ENCODE measurements at regions not wholly inside any gene's neighbourhood (a gene's known extent, or its start where the extent isn't known, plus 50 kb on each side); places are given as distances from the start of the nearest gene placed in this dataset.

GRCh38 chr4:182145334-182145905 lies 97.8 kb upstream of the TENM3 start:
- DNase-seq: peak; percentile 25 to 89 (median 76)

GRCh38 chr4:182147391-182147790 lies 95.8 kb upstream of the TENM3 start:
- peak in 2 of 3 experiments; percentile 16 to 70 for DNase-seq

GRCh38 chr4:182150645-182151044 lies 92.6 kb upstream of the TENM3 start:
- peak in 1 of 3 experiments; percentile 14 for DNase-seq

- no peak for DNase-seq
Observed at GRCh38 chr4:182155806-182156205, 87.4 kb upstream of the TENM3 start.

GRCh38 chr4:182163180-182163579 lies 80.0 kb upstream of the TENM3 start:
- no peak for DNase-seq

GRCh38 chr4:182169572-182169971 lies 73.6 kb upstream of the TENM3 start:
- no peak for DNase-seq

GRCh38 chr4:182169987-182170386 lies 73.2 kb upstream of the TENM3 start:
- DNase-seq: no peak

- peak in 1 of 3 experiments; percentile 24 for DNase-seq
Observed at GRCh38 chr4:182170417-182170935, 72.7 kb upstream of the TENM3 start.

- peak; percentile 34 to 82 (median 74) for DNase-seq
Observed at GRCh38 chr4:182174979-182175378, 68.2 kb upstream of the TENM3 start.

GRCh38 chr4:182175788-182176519 lies 67.2 kb upstream of the TENM3 start:
- peak in 1 of 3 experiments; percentile 14 for DNase-seq

- no peak for DNase-seq
Observed at GRCh38 chr4:182177166-182177565, 66.0 kb upstream of the TENM3 start.

GRCh38 chr4:182179105-182179504 lies 64.1 kb upstream of the TENM3 start:
- peak in 2 of 3 experiments; percentile 27 to 75 for DNase-seq

GRCh38 chr4:182179751-182180150 lies 63.5 kb upstream of the TENM3 start:
- DNase-seq: no peak

- no peak for DNase-seq
Observed at GRCh38 chr4:182185491-182185890, 57.7 kb upstream of the TENM3 start.

GRCh38 chr4:182187674-182188073 lies 55.5 kb upstream of the TENM3 start:
- no peak for DNase-seq

GRCh38 chr4:182188622-182189021 lies 54.6 kb upstream of the TENM3 start:
- no peak for DNase-seq

GRCh38 chr4:182189103-182189878 lies 53.9 kb upstream of the TENM3 start:
- DNase-seq: no peak

- peak in 1 of 3 experiments; percentile 3 for DNase-seq
Observed at GRCh38 chr4:182190306-182190705, 52.9 kb upstream of the TENM3 start.

GRCh38 chr4:182192511-182193181 lies 50.6 kb upstream of the TENM3 start:
- DNase-seq: peak in 1 of 3 experiments; percentile 47

- DNase-seq: peak in 2 of 3 experiments; percentile 15 to 75
Observed at GRCh38 chr4:182193311-182193710, 49.9 kb upstream of the TENM3 start.
